HG02798 (cell line): ENCODE measurements at regions not wholly inside any gene's neighbourhood (a gene's known extent, or its start where the extent isn't known, plus 50 kb on each side); places are given as distances from the start of the nearest gene placed in this dataset.

ENCODE experiments used
- ATAC-seq: cut with Tn5 transposase; IDR thresholded peaks from one replicate; pipeline ENCODE4 v1.9.1; 2021; ENCODE audit warnings: mild to moderate bottlenecking; ENCODE audit not compliant: unreplicated experiment, poor library complexity

GRCh38 chr6:170180671-170181337 is 110.1 kb downstream of the DLL1 start:
- ATAC-seq, result no peak

DNA sequence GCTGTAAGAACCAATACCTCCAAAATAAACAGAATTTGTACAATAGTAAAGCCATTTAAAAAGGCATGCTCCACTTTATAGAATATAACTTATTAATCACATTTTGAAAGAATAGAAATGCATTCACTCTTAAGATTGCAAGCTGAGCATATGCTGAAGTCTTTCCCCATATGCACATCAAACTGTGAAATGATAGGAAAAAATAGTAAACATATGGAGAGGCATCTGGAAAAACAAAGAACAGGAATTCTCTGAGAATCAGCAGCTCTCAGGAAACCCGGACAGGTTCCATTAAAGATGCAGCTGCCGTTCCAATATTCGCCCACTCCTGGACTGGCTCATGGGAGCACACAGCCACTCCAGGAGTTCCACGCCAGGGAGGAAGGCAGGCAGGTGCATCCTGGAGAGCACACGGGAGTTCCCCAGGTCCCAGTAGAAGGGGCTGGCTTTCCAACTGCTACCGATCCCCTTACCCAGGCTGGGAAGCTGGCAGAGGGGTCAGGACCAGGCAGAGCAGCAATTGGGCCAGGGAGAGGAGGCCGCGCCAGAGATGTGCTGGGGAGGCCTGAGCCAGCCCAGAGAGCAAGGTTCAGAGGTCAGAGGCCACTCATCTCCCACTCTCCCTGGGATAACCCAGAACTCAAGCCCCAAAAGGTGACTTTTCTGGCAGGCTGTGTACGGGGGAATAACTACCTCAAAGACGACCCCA is 111.1 kb downstream of the DLL1 start:
- ATAC-seq, result no peak

DNA sequence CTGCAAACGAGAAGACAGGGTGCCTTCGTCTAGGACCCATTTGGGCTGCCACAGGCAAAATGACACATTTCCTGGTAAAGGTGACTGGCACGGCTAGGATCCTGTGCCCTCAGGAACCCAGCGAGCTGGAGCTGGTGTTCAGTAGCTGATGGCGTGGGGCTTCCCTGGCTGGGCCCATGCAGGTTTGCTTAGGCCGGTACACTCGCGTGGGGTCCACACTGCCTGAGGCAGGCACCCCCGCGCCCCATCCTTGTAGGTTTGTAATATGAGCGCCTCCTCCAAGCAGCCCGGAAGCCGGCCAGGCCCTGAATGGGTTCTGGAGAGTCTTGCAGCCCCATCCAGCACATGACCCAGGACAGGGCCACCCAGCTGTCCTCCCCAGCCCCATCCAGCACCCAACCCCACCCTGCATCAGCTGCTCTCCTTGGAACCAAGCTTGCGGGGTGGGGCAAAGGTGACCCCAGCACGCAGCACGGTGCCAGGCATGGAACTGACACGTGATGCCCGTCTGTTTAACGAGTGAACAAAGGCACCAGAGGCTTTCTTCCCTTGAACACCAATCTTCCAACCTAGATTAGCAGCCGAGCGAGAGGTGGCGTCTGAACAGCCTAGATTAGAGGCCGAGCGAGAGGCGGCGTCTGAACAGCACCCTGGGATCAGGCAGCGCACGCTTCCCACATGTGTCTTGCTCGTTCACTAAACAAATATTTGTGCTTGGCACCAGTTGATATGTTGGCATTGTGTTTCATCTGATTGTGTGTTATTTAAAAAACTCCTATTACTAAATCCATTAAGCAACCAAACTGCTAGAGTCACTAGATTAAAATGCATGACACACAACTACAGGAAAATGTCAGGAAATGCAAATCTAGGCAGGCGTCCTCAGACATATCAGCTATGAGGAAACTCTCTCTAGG is 112.1 kb downstream of the DLL1 start:
- no peak for ATAC-seq

GRCh38 chr6:170177772-170178560 is 112.9 kb downstream of the DLL1 start:
- ATAC-seq, result no peak

- ATAC-seq, result no peak
Observed at GRCh38 chr6:170176898-170177771, 113.7 kb downstream of the DLL1 start.

GRCh38 chr6:170176136-170176897 is 114.6 kb downstream of the DLL1 start:
- ATAC-seq, result no peak

GRCh38 chr6:170175644-170176135 is 115.2 kb downstream of the DLL1 start:
- ATAC-seq, result no peak

DNA sequence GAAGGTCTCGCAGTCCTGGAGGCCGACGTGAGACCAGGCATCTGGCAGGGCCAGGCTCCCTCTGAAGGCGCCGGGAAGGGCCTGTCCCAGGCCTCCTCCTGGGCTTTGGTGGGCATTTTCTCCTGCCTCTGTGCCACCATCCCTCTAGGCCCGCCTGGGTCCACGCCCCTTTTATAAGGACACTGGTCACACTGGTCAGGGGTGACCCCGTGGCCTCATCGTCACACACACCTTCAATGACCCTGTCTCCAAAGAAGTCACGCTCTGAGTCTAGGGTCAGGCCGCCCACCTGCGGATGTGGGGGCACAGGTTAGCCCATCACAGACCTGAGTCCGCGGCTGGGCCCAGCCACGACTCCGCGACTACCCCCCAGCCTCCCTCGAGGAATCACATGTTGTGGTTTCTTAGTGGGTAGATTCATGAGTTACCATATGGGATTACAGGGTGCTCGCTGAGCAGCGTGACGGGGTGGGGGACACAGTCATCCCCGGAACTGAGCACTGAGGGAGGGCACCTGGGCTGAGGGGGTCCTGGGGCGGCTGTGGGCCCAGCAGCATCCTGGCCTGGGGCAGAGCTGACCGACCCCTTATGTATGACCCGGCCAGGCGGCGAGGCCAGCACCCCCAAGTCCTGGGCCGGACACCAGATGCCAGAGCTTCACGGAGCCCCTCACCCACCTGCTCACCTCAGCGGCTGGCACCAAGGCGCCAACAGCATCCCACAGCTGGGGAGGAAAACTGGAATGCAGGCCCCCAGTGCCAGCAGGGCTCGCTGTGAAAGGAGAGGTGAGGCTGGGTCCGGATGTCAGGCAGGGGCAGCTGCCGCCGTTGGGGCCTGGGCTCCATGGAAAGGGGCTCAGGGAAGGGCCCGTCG is 115.9 kb downstream of the DLL1 start:
- ATAC-seq, result no peak

DNA sequence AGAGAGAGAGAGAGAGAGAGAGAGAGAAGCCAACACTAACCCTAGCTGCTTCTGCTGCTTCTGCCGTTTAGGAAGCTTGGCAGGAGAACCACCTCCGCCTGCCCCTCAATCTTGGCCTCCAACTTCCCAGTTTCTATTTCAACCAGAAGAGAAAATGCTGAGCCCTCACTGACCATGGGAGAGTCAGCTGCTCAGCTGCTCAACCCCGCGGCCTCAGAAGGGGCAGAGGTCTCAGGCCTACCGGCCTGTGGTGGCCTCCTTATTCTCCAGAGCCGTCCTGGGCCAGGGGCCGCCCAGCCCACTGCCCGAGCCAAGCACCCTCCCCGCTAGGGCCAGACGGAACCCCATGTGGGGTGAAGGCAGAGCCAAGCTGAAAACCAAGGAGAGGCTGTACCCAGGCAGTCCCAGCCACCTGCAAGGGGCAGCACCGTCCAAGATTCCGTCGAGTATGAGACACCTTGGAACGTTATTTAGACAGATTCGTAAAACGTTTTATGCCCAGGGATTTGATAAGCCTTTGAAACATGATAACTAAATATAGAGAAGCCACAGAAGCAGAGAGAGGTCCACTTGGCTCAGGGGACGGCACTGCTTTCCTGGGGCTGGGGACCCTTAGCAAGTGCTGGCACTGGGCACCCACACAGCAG is 116.6 kb downstream of the DLL1 start:
- no peak for ATAC-seq

- ATAC-seq, result no peak
Observed at GRCh38 chr6:170173335-170173881, 117.5 kb downstream of the DLL1 start.

- ATAC-seq, result no peak
Observed at GRCh38 chr6:170172825-170173256, 118.0 kb downstream of the DLL1 start.

DNA sequence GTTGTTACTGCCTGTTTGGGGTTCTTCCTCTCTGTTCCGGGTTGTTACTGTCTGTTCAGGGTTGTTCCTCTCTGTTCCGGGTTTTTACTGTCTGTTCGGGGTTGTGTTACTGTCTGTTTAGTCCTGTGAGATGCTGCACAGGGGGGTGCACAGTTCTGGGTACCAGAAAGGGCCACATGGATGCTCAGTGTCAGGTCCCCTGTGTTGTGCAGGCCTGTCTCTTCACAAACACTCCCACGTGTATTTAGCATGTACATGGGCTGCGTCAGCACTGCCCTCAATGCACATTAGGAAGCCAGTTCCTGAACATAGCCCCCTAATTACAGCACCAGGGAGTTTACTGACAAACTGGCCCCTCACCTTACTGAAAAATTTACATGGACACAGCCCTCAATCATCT is 118.5 kb downstream of the DLL1 start:
- no peak for ATAC-seq

- ATAC-seq, result no peak
Observed at GRCh38 chr6:170167657-170168159, 123.2 kb downstream of the DLL1 start.

GRCh38 chr6:170166511-170167122 is 124.3 kb downstream of the DLL1 start:
- no peak for ATAC-seq

DNA sequence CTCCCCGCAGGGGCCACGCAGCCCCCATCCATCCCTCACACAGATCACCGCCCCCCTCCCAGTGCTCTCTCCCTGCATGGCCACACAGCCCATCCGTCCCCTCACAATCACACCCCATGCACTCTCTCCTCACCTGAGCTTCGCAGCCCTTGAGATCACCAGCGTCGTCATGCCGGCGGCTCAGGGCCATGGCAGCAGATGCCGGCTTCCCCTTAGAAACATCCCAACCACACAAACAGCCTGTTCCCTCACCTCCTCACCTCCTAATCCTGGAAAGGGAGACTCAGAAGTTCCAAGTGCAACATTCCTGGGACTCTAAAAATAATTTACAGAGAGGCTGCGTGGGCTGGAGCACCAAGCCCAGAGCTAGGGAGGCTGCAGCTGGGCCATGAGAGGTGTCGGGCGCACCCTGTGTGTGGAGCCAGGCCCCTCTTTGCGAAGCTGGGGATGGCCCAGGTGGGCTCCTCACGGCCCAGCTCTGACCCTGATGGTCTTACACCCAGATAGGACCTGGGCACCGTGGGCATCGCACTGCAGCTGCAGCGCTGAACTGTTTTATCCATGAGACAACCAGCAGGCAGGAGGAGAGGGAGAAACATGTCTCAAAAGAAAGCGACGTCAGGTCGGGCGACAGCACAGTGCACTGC is 125.3 kb downstream of the DLL1 start:
- ATAC-seq, result no peak

DNA sequence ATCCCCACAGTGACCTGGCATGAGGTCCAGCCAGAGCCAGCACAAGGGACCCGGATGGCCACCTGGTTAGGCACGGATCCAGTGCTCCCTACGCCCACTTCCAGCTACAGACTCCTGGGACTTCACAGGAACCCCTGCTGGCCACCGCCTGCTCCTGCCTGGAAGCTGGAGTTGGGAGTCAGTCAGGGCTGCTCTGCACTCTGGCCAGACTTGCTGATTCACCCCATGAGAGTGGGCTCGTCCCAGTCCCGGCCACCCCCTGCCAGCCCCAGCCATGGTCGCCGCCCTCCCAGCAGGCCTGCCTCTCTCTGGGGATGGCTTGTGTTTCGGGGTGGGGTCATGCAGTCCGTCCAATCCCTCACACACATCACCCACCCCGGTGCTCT is 125.8 kb downstream of the DLL1 start:
- ATAC-seq, result no peak
